ENCODE measurements at regions not wholly inside any gene's neighbourhood (a gene's known extent, or its start where the extent isn't known, plus 50 kb on each side); places are given as distances from the start of the nearest gene placed in this dataset. TPM values are rescaled to one million over a fixed set of nuclear protein-coding genes. Genes with fewer than 3 reads are reported as not detected.

DNA sequence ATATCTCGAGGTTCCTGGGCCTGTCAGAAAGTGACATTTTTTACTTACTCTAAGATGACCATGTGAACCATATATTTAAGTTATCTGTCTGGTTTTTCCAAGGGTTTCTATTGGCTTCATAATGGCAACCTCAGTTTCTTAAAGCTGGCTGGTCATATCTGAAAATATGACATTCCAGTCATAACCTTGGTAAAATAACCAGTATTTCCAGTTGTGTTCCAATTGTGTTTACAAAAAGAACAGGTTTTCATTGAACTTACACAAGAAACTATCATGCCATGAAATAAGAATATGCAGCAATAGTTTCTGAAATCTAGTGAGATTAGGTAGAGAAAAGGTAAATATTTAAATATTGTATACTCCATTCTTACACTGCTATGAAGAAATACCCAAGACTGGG, 61.7 kb upstream of the HMGN3 start:
- Histone ChIP-seq H2BK120ac (ENCODE audit: low read depth, low read length) (no peak overlapping the region), H4K8ac (ENCODE audit: low read length) (no peak overlapping the region), H3K36me3 (ENCODE audit: control insufficient read depth in 1 of 2, insufficient read depth in 2 of 2, low read depth in 1 of 2, low read length in 2 of 2) (no peaks in the 10 kb centered on the region), H3K27ac (ENCODE audit: low read length, poor library complexity, severe bottlenecking) (no peak overlapping the region), H2BK15ac (ENCODE audit: low read depth, poor library complexity, severe bottlenecking) (no peak overlapping the region), H3K9ac (ENCODE audit: low read length) (no peak overlapping the region), H2BK5ac (ENCODE audit: low read depth, low read length, poor library complexity, severe bottlenecking) (no peak overlapping the region), H2AK5ac (ENCODE audit: low read length, severe bottlenecking) (no peak overlapping the region), H3K4me1 (ENCODE audit: control insufficient read depth, insufficient read depth, low read depth, low read length) (no peaks in the 10 kb centered on the region), H2BK12ac (ENCODE audit: low read length in 2 of 2) (no peak overlapping the region), H3K9me3 (ENCODE audit: control insufficient read depth, low read length) (no peaks in the 10 kb centered on the region), H3K18ac (ENCODE audit: low read depth in 1 of 2, low read length in 2 of 2) (no peak overlapping the region), H3K27me3 (ENCODE audit: control insufficient read depth in 1 of 2, insufficient read depth in 1 of 2, low read length in 2 of 2) (no peaks in the 10 kb centered on the region), H3K4me2 (ENCODE audit: low read length, poor library complexity, severe bottlenecking) (no peak overlapping the region), H3K14ac (ENCODE audit: low read length in 2 of 2) (no peak overlapping the region), H3K4ac (ENCODE audit: low read depth in 1 of 2, low read length in 2 of 2) (no peak overlapping the region), H3K23ac (ENCODE audit: low read length in 2 of 2) (no peak overlapping the region), H4K91ac (ENCODE audit: low read length) (no peak overlapping the region), H2AFZ (ENCODE audit: low read depth, low read length) (no peak overlapping the region), H3K79me1 (replicated peaks; ENCODE audit: low read length, poor library complexity, severe bottlenecking) (no peaks in the 10 kb centered on the region), H3K4me3 (ENCODE audit: insufficient read depth in 1 of 2, low read depth in 1 of 2, low read length in 2 of 2) (no peak overlapping the region)
- no peak for DNase-seq
- WGBS: no CpG with 5 or more reads among the region's 1 CpG

Small RNA genes in the stretch of these regions (small RNA-seq; reads per million reads assigned to genes)
- gene AL078601.1 (ENCODE audit: low read depth) (not detected), gene RF00019 (ENCODE audit: low read depth) (not detected)
